Bronchial epithelial cell (primary cell): ENCODE measurements at regions not wholly inside any gene's neighbourhood (a gene's known extent, or its start where the extent isn't known, plus 50 kb on each side); places are given as distances from the start of the nearest gene placed in this dataset.
"Not testable (repeated sequence)": the region's sequence is repeated elsewhere in the genome, so short reads cannot be mapped to it uniquely, and the experiment has no call there.

Experiments
- DNase-seq: peaks from one replicate; pipeline ENCODE4 v3.0.0-alpha.2; 2010; ENCODE audit warnings: low read depth
- FAIRE-seq: peaks from 2 replicates; lab custom pipeline; 2011; peaks lifted over from hg19 to GRCh38; lab: Jason Lieb, UNC
- H3K27me3 ChIP-seq: 2 replicates; pipeline ENCODE4 v1.5.1; 2011; ENCODE audit warnings: low read length; ENCODE audit not compliant: control insufficient read depth, insufficient read depth
- H3K36me3 ChIP-seq: 2 replicates; pipeline ENCODE4 v1.5.1; 2011; ENCODE audit warnings: low read length; ENCODE audit not compliant: control insufficient read depth, insufficient read depth
- H3K4me3 ChIP-seq: 2 replicates; pipeline ENCODE4 v1.5.1; 2011; ENCODE audit warnings: mild to moderate bottlenecking, low read depth, low read length, control low read depth
- TF ChIP-seq, protein P1 (sequence below): IDR thresholded peaks from 2 replicates; pipeline ENCODE4 v1.5.1; 2011; ENCODE audit warnings: mild to moderate bottlenecking, moderate library complexity, low read length, control low read depth, inconsistent platforms; ENCODE audit not compliant: insufficient read depth, severe bottlenecking

DNA sequence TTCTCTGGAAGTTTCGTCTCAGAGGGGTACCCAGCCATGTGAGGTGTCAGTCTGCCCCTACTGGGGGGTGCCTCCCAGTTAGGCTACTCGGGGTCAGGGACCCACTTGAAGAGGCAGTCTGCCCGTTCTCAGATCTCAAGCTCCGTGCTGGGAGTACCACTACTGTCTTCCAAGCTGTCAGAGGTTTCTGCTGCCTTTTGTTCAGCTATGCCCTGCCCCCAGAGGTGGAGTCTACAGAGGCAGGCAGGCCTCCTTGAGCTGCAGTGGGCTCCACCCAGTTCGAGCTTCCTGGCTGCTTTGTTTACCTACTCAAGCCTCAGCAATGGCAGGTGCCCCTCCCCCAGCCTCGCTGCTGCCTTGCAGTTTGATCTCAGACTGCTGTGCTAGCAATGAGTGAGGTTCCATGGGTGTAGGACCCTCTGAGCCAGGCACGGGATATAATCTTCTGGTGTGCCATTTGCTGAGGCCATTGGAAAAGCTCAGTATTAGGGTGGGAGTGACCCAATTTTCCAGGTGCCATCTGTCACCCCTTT lies 71.0 kb upstream of the SH3GLB1 start:
- not testable (repeated sequence) for FAIRE-seq, H3K4me3 ChIP-seq, DNase-seq, H3K36me3 ChIP-seq, H3K27me3 ChIP-seq

DNA sequence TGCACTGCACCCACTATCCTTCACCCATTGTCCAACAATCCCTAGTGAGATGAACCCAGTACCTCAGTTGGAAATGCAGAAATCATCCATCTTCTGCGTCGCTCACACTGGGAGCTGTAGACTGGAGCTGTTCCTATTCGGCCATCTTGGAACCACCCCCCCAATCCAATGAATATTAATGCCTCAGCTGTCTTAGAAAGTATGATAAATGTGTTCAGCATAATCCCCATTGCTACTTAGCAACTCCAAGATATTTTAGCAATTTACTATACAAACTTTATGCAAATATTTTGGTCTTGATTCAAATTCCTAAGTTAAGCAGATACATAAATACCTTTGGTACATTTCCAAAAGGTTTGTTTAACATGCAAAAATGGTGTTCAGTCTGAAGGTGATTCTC lies 70.5 kb upstream of the SH3GLB1 start:
- TF ChIP-seq, protein P1, sequence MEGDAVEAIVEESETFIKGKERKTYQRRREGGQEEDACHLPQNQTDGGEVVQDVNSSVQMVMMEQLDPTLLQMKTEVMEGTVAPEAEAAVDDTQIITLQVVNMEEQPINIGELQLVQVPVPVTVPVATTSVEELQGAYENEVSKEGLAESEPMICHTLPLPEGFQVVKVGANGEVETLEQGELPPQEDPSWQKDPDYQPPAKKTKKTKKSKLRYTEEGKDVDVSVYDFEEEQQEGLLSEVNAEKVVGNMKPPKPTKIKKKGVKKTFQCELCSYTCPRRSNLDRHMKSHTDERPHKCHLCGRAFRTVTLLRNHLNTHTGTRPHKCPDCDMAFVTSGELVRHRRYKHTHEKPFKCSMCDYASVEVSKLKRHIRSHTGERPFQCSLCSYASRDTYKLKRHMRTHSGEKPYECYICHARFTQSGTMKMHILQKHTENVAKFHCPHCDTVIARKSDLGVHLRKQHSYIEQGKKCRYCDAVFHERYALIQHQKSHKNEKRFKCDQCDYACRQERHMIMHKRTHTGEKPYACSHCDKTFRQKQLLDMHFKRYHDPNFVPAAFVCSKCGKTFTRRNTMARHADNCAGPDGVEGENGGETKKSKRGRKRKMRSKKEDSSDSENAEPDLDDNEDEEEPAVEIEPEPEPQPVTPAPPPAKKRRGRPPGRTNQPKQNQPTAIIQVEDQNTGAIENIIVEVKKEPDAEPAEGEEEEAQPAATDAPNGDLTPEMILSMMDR: no peak
- FAIRE-seq (no peak), DNase-seq (no peak)
- no peak overlapping the region for H3K4me3 ChIP-seq
- no peaks in the 10 kb centered on the region for H3K27me3 ChIP-seq
- no peaks in the 10 kb centered on the region for H3K36me3 ChIP-seq

DNA sequence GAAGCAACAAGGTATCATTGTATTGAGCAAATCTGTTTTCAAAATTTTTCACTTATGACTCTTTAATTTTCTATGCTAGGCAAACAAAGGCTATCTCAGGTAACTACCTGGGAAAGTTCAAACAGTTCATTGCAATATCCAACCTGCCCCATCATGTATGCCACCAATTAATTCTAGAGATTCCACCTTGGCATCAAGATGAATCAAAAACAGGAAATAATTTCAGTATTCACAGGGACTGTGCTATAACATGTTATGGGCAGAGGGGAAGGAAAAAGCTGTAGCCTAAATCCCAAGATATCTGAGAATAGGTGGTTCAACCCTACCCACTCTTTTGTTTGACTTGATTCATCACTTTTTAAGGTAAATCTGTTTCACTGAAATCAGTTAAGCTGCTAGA lies 67.5 kb upstream of the SH3GLB1 start:
- Histone ChIP-seq H3K4me3 (peak overlapping the region; percentile 8), H3K36me3 (no peaks in the 10 kb centered on the region), H3K27me3 (no peaks in the 10 kb centered on the region)
- FAIRE-seq (no peak), DNase-seq (peak; percentile 100)
- TF ChIP-seq, protein P1: no peak

DNA sequence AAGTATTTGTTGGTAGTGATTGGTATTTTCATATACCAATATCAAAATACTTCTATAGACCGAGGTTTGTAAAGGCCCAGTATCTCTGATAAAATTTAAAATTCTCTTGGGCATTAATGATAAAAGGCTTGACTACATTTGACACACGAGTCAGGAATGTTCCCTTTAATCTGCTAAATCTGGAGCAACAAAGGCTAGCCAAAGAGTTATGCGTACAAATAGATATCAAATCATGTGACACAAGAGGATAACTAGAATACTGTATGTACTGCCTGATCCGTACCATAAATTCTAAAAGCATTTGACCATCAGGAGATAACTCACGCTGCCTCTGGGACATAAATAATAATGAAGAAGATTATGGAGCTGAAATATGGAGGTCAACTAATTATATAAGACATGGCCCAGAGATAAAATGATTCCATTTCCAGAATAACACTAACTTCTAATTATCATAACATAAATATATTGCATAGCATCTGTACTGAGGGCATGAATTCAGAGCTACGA lies 64.2 kb upstream of the SH3GLB1 start:
- TF ChIP-seq, protein P1: no peak
- H3K4me3 ChIP-seq: no peak overlapping the region
- FAIRE-seq (no peak), DNase-seq (peak; percentile 15)
- no peaks in the 10 kb centered on the region for H3K27me3 ChIP-seq
- no peaks in the 10 kb centered on the region for H3K36me3 ChIP-seq

DNA sequence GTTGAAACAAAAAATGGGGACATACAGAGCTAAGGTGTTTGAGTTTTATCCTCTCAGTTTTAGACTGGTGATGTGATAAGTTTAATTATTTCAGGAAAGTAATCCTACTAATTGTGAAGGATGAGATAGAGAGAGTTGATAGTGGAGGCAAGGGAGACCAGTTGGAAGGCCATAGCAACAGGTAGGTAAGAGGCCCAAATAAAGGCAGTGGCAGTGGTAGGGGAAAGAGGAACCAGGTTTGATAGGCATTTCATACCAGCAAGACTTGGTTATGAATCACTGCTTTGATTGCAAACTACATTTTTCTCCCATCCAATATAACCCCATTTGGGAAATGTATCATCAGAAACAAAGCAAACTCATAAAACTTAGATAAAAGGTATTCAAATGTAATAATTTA lies 63.1 kb upstream of the SH3GLB1 start:
- no peaks in the 10 kb centered on the region for H3K27me3 ChIP-seq
- H3K36me3 ChIP-seq: no peaks in the 10 kb centered on the region
- no peak for FAIRE-seq
- TF ChIP-seq, protein P1: no peak
- no peak overlapping the region for H3K4me3 ChIP-seq
- peak; percentile 47 for DNase-seq

DNA sequence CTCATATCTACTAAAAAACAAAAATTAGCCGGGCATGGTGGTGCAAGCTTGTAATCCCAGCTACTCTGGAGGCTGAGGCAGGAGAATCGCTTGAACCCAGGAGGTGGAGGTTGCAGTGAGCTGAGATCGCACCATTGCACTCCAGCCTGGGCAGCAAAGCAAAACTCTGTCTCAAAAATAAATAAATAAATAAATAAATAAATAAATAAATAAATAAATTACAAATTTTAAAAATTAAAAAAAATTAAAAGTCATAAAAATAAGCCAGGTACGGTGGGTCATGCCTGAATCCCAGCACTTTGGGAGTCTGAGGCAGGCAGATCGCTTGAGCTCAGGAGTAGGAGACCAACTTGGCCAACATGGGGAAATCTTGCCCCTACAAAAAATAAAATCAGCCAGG lies 59.7 kb upstream of the SH3GLB1 start:
- not testable (repeated sequence) for H3K36me3 ChIP-seq, FAIRE-seq, H3K27me3 ChIP-seq, DNase-seq, H3K4me3 ChIP-seq

DNA sequence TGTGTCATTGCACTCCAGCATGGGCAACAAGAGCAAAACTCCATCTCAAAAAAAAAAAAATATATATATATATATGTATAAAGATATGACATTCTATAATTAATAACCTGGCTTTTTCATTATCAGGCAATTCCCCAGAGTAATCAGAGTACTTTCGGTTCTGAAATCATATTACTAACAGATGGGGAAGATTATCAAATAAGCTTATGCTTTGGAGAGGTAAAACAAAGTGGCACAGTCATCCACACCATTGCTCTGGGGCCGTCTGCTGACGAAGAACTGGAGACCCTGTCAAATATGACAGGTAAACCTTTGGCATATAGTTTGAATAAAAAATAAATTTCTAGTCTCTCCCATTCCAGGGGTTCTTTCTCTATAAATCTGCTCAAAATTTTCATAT lies 58.5 kb upstream of the SH3GLB1 start:
- Histone ChIP-seq H3K27me3 (no peaks in the 10 kb centered on the region), H3K4me3 (no peak overlapping the region), H3K36me3 (no peaks in the 10 kb centered on the region)
- TF ChIP-seq, protein P1: no peak
- FAIRE-seq: no peak
- no peak for DNase-seq
